ENCODE measurements at regions not wholly inside any gene's neighbourhood (a gene's known extent, or its start where the extent isn't known, plus 50 kb on each side); places are given as distances from the start of the nearest gene placed in this dataset.

DNA sequence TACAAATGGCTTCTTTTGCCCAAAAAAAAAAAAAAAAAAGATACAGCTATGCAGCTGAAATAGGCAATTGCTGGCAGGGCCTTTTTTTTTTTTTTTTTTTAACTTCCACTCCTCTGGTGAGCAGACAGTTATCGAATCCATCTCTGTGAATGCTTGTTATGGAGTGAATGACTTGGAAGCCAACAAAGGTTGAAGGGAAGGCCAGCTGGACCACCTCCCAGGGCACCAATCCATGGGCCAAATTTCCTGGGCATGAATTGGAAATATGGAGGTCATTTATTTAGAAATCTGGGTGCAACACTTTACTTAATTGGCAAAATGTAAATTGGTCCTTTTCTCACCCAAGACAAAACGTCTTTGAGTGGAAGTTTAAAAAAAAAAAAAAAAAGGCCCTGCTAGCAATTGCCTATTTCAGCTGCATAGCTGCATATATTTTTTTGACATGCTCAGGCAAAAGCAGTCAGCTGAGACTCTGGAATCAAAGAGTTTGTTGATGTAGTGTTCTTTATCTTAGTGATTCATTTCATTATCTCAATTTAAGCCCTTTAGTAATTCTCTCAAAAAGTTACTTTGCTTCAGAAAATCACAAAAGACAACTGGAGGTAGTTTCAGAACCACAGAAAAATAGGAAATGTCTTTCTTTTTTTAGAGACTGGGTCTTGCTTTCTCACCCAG, 392.2 kb upstream of the KLF4 start:
- TF ChIP-seq RFXANK (CRISPR knock-in tag; IDR thresholded peaks at IDR 0.05) (no peak), ARNT2 (CRISPR knock-in tag; IDR thresholded peaks at IDR 0.05; ENCODE audit: low read depth) (no peak), ZNF678 (CRISPR knock-in tag; IDR thresholded peaks at IDR 0.05) (no peak), REL (CRISPR knock-in tag; conservative IDR thresholded peaks at IDR 0.05) (no peak), MZF1 (CRISPR knock-in tag; IDR thresholded peaks at IDR 0.05; ENCODE audit: borderline replicate concordance) (no peak), SRF (IDR thresholded peaks at IDR 0.05; ENCODE audit: low read depth, low read length) (no peak), ZNF160 (CRISPR knock-in tag; IDR thresholded peaks at IDR 0.05) (no peak), ZSCAN31 (CRISPR knock-in tag; IDR thresholded peaks at IDR 0.05; ENCODE audit: low read depth) (no peak), ZNF432 (CRISPR knock-in tag; IDR thresholded peaks at IDR 0.05; ENCODE audit: borderline replicate concordance) (no peak), NRL (CRISPR knock-in tag; IDR thresholded peaks at IDR 0.05; ENCODE audit: borderline replicate concordance) (no peak), NFATC3 (CRISPR knock-in tag; IDR thresholded peaks at IDR 0.05) (no peak), POLR2G (IDR thresholded peaks at IDR 0.05; ENCODE audit: low read depth, low read length) (no peak), HOXA3 (CRISPR knock-in tag; IDR thresholded peaks at IDR 0.05) (no peak), FIP1L1 (IDR thresholded peaks at IDR 0.05; ENCODE audit: borderline replicate concordance, insufficient read depth, low read depth, low read length) (no peak), EED (CRISPR knock-in tag; IDR thresholded peaks at IDR 0.05) (no peak), ZNF530 (CRISPR knock-in tag; IDR thresholded peaks at IDR 0.05; ENCODE audit: low read depth) (no peak)
- TF ChIP-seq, protein P1, sequence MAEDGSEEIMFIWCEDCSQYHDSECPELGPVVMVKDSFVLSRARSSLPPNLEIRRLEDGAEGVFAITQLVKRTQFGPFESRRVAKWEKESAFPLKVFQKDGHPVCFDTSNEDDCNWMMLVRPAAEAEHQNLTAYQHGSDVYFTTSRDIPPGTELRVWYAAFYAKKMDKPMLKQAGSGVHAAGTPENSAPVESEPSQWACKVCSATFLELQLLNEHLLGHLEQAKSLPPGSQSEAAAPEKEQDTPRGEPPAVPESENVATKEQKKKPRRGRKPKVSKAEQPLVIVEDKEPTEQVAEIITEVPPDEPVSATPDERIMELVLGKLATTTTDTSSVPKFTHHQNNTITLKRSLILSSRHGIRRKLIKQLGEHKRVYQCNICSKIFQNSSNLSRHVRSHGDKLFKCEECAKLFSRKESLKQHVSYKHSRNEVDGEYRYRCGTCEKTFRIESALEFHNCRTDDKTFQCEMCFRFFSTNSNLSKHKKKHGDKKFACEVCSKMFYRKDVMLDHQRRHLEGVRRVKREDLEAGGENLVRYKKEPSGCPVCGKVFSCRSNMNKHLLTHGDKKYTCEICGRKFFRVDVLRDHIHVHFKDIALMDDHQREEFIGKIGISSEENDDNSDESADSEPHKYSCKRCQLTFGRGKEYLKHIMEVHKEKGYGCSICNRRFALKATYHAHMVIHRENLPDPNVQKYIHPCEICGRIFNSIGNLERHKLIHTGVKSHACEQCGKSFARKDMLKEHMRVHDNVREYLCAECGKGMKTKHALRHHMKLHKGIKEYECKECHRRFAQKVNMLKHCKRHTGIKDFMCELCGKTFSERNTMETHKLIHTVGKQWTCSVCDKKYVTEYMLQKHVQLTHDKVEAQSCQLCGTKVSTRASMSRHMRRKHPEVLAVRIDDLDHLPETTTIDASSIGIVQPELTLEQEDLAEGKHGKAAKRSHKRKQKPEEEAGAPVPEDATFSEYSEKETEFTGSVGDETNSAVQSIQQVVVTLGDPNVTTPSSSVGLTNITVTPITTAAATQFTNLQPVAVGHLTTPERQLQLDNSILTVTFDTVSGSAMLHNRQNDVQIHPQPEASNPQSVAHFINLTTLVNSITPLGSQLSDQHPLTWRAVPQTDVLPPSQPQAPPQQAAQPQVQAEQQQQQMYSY (CRISPR knock-in tag; IDR thresholded peaks at IDR 0.05) = no peak
- no peak for FAIRE-seq
- no peak for DNase-seq (ENCODE audit: low spot score)
- Histone ChIP-seq H2AFZ (ENCODE audit: low read length) (no peak overlapping the region), H4K20me1 (ENCODE audit: insufficient read depth, low read length) (no peaks in the 10 kb centered on the region), H3K4me1 (ENCODE audit: insufficient read depth, low read length) (no peaks in the 10 kb centered on the region), H3K79me2 (ENCODE audit: insufficient read depth, low read length) (no peaks in the 10 kb centered on the region), H3K27me3 (ENCODE audit: control insufficient read depth in 1 of 2, insufficient read depth in 2 of 2, low read length in 2 of 2) (no peaks in the 10 kb centered on the region), H3K4me3 (replicated peaks in 1 of 3; ENCODE audit: insufficient read depth in 1 of 3, low read depth in 2 of 3, low read length in 3 of 3) (no peak overlapping the region), H3K9me3 (ENCODE audit: low read length) (no peaks in the 10 kb centered on the region), H3K27ac (ENCODE audit: extremely low read length, insufficient read depth, low read length) (no peak overlapping the region), H3K4me2 (ENCODE audit: low read depth, low read length) (no peak overlapping the region), H3K36me3 (replicated peaks in 1 of 2; ENCODE audit: control insufficient read depth in 1 of 2, insufficient read depth in 2 of 2, low read length in 2 of 2) (no peaks in the 10 kb centered on the region), H3K9ac (ENCODE audit: insufficient read depth, low read depth, low read length) (no peak overlapping the region)
- in situ Hi-C loops (cut with HindIII; ENCODE audit: extremely low pct_ligation_motif_present, low pct_unique_long_range_greater_than_20kb) (no loop called here), intact Hi-C loops (cut with micrococcal nuclease; ENCODE audit: unreplicated experiment) (no loop called here)
- ChIA-PET POLR2A (no interaction called here), CTCF (ENCODE audit: low intra/inter-chr PET ratio, low total read pairs) (no interaction called here)
- BruUV-seq (replicated peaks) = no TSS peak
- WGBS (ENCODE audit: low lambda C conversion rate) = 3% methylated on average over 2 of the region's 2 CpGs
- ATAC-seq = no peak

Measured in HepG2 (cell line).